Caco-2 (cell line): ENCODE measurements at regions not wholly inside any gene's neighbourhood (a gene's known extent, or its start where the extent isn't known, plus 50 kb on each side); places are given as distances from the start of the nearest gene placed in this dataset.
"Not testable (repeated sequence)": the region's sequence is repeated elsewhere in the genome, so short reads cannot be mapped to it uniquely, and the experiment has no call there.

Source experiments
- BruUV-seq: library from RNA; stranded (reverse); fragments of 400-500 nt; replicated peaks from 2 replicates; lab custom pipeline; 2021; lab: Mats Ljungman, UMichigan
- CTCF ChIA-PET: fragments of 300-600 bp; sonication (Branson Sonifier 250); formaldehyde crosslinking; loops from one replicate; lab custom pipeline; 2022; ENCODE audit warnings: antibody characterized with exemption; lab: Charles Lee
- POLR2A ChIA-PET: fragments of 300-600 bp; sonication (Branson Sonifier 250); formaldehyde crosslinking; loops from one replicate; lab custom pipeline; 2022; ENCODE audit warnings: antibody characterized with exemption; lab: Charles Lee
- DNase-seq, 2 experiments: peaks; one replicate each; pipeline versions ENCODE4 v3.0.0 to v3.0.0-alpha.2; 2020 to 2022
- H3K27me3 ChIP-seq: replicated peaks from 2 replicates; pipeline ENCODE4 v1.6.0; 2011; ENCODE audit warnings: low read length; ENCODE audit not compliant: control insufficient read depth, insufficient read depth
- H3K36me3 ChIP-seq: 2 replicates; pipeline ENCODE4 v1.5.1; 2011; ENCODE audit warnings: low read length; ENCODE audit not compliant: control insufficient read depth, insufficient read depth
- H3K4me1 ChIP-seq: fragments of 250-450 bp; sonication (Bioruptor Pico); 2 replicates; pipeline ENCODE4 v1.5.1; 2020; ENCODE audit warnings: mild to moderate bottlenecking
- H3K4me3 ChIP-seq: 2 replicates; pipeline ENCODE4 v1.5.1; 2011; ENCODE audit warnings: low read depth, mild to moderate bottlenecking, control low read depth, low read length
- H3K9me3 ChIP-seq: fragments of 250-450 bp; sonication (Bioruptor Pico); 2 replicates; pipeline ENCODE4 v1.5.1; 2020; ENCODE audit warnings: mild to moderate bottlenecking, moderate library complexity
- H3K27ac Mint-ChIP-seq: one replicate; pipeline ENCODE4 v1.8.0; 2022; ENCODE audit warnings: mixed read lengths; ENCODE audit not compliant: unreplicated experiment
- H3K27me3 Mint-ChIP-seq: one replicate; pipeline ENCODE4 v1.8.0; 2022; ENCODE audit warnings: mixed read lengths; ENCODE audit not compliant: insufficient read depth, unreplicated experiment
- H3K36me3 Mint-ChIP-seq: one replicate; pipeline ENCODE4 v1.8.0; 2022; ENCODE audit warnings: mild to moderate bottlenecking, mixed read lengths; ENCODE audit not compliant: insufficient read depth, unreplicated experiment
- H3K4me1 Mint-ChIP-seq: one replicate; pipeline ENCODE4 v1.8.0; 2022; ENCODE audit warnings: low read depth, mixed read lengths; ENCODE audit not compliant: unreplicated experiment
- H3K4me3 Mint-ChIP-seq: one replicate; pipeline ENCODE4 v1.8.0; 2022; ENCODE audit warnings: mild to moderate bottlenecking, moderate library complexity, mixed read lengths; ENCODE audit not compliant: unreplicated experiment
- H3K9me3 Mint-ChIP-seq: one replicate; pipeline ENCODE4 v1.8.0; 2022; ENCODE audit warnings: mixed read lengths; ENCODE audit not compliant: unreplicated experiment
- CTCF ChIP-seq, 2 experiments: fragments of 200-600 bp in 1 of 2; IDR thresholded peaks; 1 replicate in 1 of 2; 2 replicates in 1 of 2; pipeline versions ENCODE4 v1.5.1 to v1.8.0; 2011 to 2022; ENCODE audit warnings: antibody characterized with exemption in 1 of 2, control low read depth in 1 of 2, inconsistent platforms in 1 of 2, low read depth in 1 of 2, low read length in 1 of 2, mild to moderate bottlenecking in 1 of 2, moderate library complexity in 1 of 2; ENCODE audit not compliant: insufficient read depth in 1 of 2, severe bottlenecking in 1 of 2, unreplicated experiment in 1 of 2
- intact Hi-C: fragments of 100-400 bp; cut with micrococcal nuclease; formaldehyde crosslinking; loops from one replicate; pipeline ENCODE4 v1.10.0; 2022; ENCODE audit not compliant: unreplicated experiment

DNA sequence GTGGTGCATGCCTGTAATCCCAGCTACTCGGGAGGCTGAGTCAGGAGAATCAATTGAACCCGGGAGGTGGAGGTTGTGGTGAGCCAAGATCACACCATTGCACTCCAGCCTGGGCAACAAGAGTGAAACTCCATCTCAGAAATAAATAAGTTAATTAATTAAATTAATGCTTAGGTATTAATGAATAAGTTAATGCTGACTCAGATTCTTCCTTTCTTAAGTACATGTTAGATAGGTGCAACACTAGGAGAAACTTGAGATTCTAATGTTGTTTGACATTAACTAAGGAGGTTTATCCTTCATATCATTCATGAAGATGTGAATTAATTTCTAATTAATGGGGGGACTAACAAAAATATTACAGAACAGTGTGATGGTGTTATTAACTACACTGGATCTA lies 812.6 kb upstream of the SPRY2 start:
- H3K4me1 Mint-ChIP-seq: peaks cover 8% of the 10 kb centered on the region
- POLR2A ChIA-PET: no interaction called here
- H3K4me3 Mint-ChIP-seq: no peak overlapping the region
- Histone ChIP-seq H3K27me3 (no peaks in the 10 kb centered on the region), H3K4me3 (no peak overlapping the region), H3K36me3 (no peaks in the 10 kb centered on the region), H3K4me1 (peaks cover 20% of the 10 kb centered on the region), H3K9me3 (no peaks in the 10 kb centered on the region)
- BruUV-seq: no TSS peak
- H3K27ac Mint-ChIP-seq: no peak overlapping the region
- peaks cover 9% of the 10 kb centered on the region for H3K9me3 Mint-ChIP-seq
- H3K27me3 Mint-ChIP-seq: no peaks in the 10 kb centered on the region
- no peak for TF ChIP-seq CTCF (IDR thresholded peaks at IDR 0.05; ENCODE audit: insufficient read depth in 1 of 2, low read depth in 1 of 2, low read length in 1 of 2, severe bottlenecking in 1 of 2, unreplicated experiment in 1 of 2)
- DNase-seq: no peak
- CTCF ChIA-PET: no interaction called here
- H3K36me3 Mint-ChIP-seq: no peaks in the 10 kb centered on the region
- intact Hi-C loops: no loop called here

DNA sequence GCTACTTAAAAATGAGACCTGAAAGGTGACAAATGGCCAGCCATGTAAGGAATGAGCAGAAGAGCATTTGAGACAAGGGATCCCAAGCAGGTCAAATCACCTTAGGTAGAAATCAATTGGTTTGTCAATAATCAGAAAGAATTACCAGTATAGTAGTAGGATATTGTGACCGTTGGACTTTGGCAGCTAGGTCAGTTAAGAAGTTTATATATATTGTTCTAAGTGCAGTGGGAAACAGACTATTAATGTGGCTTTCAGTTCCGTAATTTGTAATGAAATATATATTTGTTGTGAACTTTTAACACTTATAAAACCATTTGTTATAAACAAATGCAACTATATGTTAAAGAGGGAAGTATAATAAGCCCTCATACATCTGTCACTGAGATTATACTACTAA lies 807.9 kb upstream of the SPRY2 start:
- no peaks in the 10 kb centered on the region for H3K9me3 ChIP-seq
- no TSS peak for BruUV-seq
- Mint-ChIP-seq H3K9me3 (peaks cover 31% of the 10 kb centered on the region), H3K27me3 (no peaks in the 10 kb centered on the region), H3K36me3 (no peaks in the 10 kb centered on the region), H3K4me3 (no peak overlapping the region), H3K4me1 (peaks cover 15% of the 10 kb centered on the region), H3K27ac (no peak overlapping the region)
- ChIA-PET POLR2A (no interaction called here), CTCF (no interaction called here)
- H3K36me3 ChIP-seq: no peaks in the 10 kb centered on the region
- intact Hi-C loops: no loop called here
- TF ChIP-seq CTCF (IDR thresholded peaks at IDR 0.05; ENCODE audit: insufficient read depth in 1 of 2, low read depth in 1 of 2, low read length in 1 of 2, severe bottlenecking in 1 of 2, unreplicated experiment in 1 of 2): no peak
- no peak for DNase-seq
- H3K4me3 ChIP-seq: no peak overlapping the region
- no peaks in the 10 kb centered on the region for H3K27me3 ChIP-seq
- peaks cover 19% of the 10 kb centered on the region for H3K4me1 ChIP-seq

- H3K4me1 ChIP-seq: peaks cover 42% of the 10 kb centered on the region
- H3K36me3 Mint-ChIP-seq, H3K27me3 Mint-ChIP-seq, H3K27me3 ChIP-seq, H3K36me3 ChIP-seq, H3K4me3 ChIP-seq, H3K9me3 ChIP-seq, intact Hi-C loops, BruUV-seq, CTCF ChIA-PET, POLR2A ChIA-PET, H3K27ac Mint-ChIP-seq, H3K4me3 Mint-ChIP-seq, DNase-seq: not testable (repeated sequence)
- H3K9me3 Mint-ChIP-seq: peaks cover 31% of the 10 kb centered on the region
- peaks cover 26% of the 10 kb centered on the region for H3K4me1 Mint-ChIP-seq
Measured at GRCh38 chr13:81146576-81146975, 805.6 kb upstream of the SPRY2 start.
